PC-9 (cell line): ENCODE measurements at regions not wholly inside any gene's neighbourhood (a gene's known extent, or its start where the extent isn't known, plus 50 kb on each side); places are given as distances from the start of the nearest gene placed in this dataset.

ENCODE experiments used
- BruUV-seq: library from RNA; stranded (reverse); fragments of 400-500 nt; replicated peaks from 2 replicates; lab custom pipeline; 2021; lab: Mats Ljungman, UMichigan
- CTCF ChIA-PET: fragments of 300-600 bp; sonication (Branson Sonifier 250); formaldehyde crosslinking; loops from one replicate; lab custom pipeline; 2022; ENCODE audit warnings: antibody characterized with exemption; lab: Charles Lee
- POLR2A ChIA-PET: fragments of 300-600 bp; sonication (Branson Sonifier 250); formaldehyde crosslinking; loops from one replicate; lab custom pipeline; 2022; ENCODE audit warnings: antibody characterized with exemption; ENCODE audit not compliant: unreplicated experiment; lab: Charles Lee
- DNase-seq, 2 experiments: peaks; one replicate each; pipeline versions ENCODE4 v3.0.0 to v3.0.0-alpha.2; 2015 to 2022; ENCODE audit warnings: mixed read lengths in 1 of 2
- H2AFZ ChIP-seq: fragments of 200-600 bp; sonication (generic); 2 replicates; pipeline ENCODE4 v1.8.1; 2017; ENCODE audit warnings: antibody characterized with exemption
- H3F3A ChIP-seq: fragments of 200-600 bp; sonication (generic); 2 replicates; pipeline ENCODE4 v1.8.1; 2017; ENCODE audit warnings: antibody characterized with exemption, mild to moderate bottlenecking, low read depth; ENCODE audit not compliant: insufficient read depth
- H3K27ac ChIP-seq: fragments of 200-600 bp; sonication (generic); 2 replicates; pipeline ENCODE4 v1.6.1; 2016; ENCODE audit warnings: mixed run types
- H3K27me3 ChIP-seq: fragments of 200-600 bp; sonication (generic); 2 replicates; pipeline ENCODE4 v1.6.1; 2016; ENCODE audit warnings: low read depth, mixed run types; ENCODE audit not compliant: insufficient read depth
- H3K36me3 ChIP-seq: fragments of 200-600 bp; sonication (generic); 2 replicates; pipeline ENCODE4 v1.6.1; 2016; ENCODE audit warnings: low read depth, mixed run types
- H3K4me1 ChIP-seq: fragments of 200-600 bp; sonication (generic); replicated peaks from 2 replicates; pipeline ENCODE4 v1.6.1; 2016; ENCODE audit warnings: mixed run types; ENCODE audit not compliant: insufficient read depth
- H3K4me2 ChIP-seq: fragments of 200-600 bp; sonication (generic); 2 replicates; pipeline ENCODE4 v1.6.1; 2017; ENCODE audit warnings: mixed run types
- H3K4me3 ChIP-seq: fragments of 200-600 bp; sonication (generic); 2 replicates; pipeline ENCODE4 v1.6.1; 2016; ENCODE audit warnings: mixed run types
- H3K79me2 ChIP-seq: fragments of 200-600 bp; sonication (generic); 2 replicates; pipeline ENCODE4 v1.6.1; 2017; ENCODE audit warnings: low read depth, mixed run types
- H3K9me2 ChIP-seq: fragments of 200-600 bp; sonication (generic); 2 replicates; pipeline ENCODE4 v1.8.1; 2017; ENCODE audit warnings: mild to moderate bottlenecking; ENCODE audit not compliant: insufficient read depth
- H3K9me3 ChIP-seq: fragments of 200-600 bp; sonication (generic); 2 replicates; pipeline ENCODE4 v1.8.1; 2016; ENCODE audit warnings: low read depth; ENCODE audit not compliant: insufficient read depth
- H4K20me1 ChIP-seq: fragments of 200-600 bp; sonication (generic); 2 replicates; pipeline ENCODE4 v1.8.1; 2017; ENCODE audit not compliant: insufficient read depth
- EZH2 ChIP-seq: fragments of 200-600 bp; sonication (generic); IDR thresholded peaks from 2 replicates; pipeline ENCODE4 v1.8.0; 2017; ENCODE audit warnings: antibody characterized with exemption, low read depth
- intact Hi-C: fragments of 100-400 bp; cut with micrococcal nuclease; formaldehyde crosslinking; loops from one replicate; pipeline ENCODE4 v1.10.0; 2022; ENCODE audit not compliant: unreplicated experiment
- TF ChIP-seq, protein P1 (sequence below): fragments of 200-600 bp; sonication (generic); conservative IDR thresholded peaks from 2 replicates; pipeline ENCODE4 v1.6.1; 2017; ENCODE audit warnings: mixed run types, antibody characterized with exemption, mild to moderate bottlenecking, moderate library complexity

DNA sequence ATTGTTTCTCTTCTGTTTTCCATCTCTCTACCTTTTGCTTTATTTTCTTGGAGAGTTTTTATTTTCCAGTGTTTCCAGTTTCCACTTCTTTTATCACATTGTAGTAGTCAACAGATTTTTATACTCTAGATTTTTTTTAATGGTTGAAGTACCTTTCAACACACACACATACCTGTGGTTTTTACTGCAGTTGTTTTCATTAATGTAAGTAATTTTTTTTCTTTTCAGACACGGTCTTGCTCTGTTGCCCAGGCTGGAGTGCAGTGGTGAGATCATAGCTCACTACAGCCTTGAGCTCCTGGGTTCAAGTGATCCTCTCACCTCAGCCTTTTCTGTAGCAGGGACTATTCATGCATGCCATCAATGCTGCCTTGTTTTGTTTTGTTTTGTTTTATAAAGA lies 472.5 kb upstream of the SGO1 start:
- no peaks in the 10 kb centered on the region for H3K9me3 ChIP-seq
- TF ChIP-seq EZH2, result no peak
- H3K79me2 ChIP-seq, result no peaks in the 10 kb centered on the region
- H3K27ac ChIP-seq, result no peak overlapping the region
- no peaks in the 10 kb centered on the region for H3F3A ChIP-seq
- no peaks in the 10 kb centered on the region for H3K4me1 ChIP-seq
- no peaks in the 10 kb centered on the region for H4K20me1 ChIP-seq
- H3K36me3 ChIP-seq, result no peaks in the 10 kb centered on the region
- no peak overlapping the region for H3K4me2 ChIP-seq
- DNase-seq, result no peak
- no peak overlapping the region for H3K4me3 ChIP-seq
- H2AFZ ChIP-seq, result no peak overlapping the region
- no TSS peak for BruUV-seq
- ChIA-PET CTCF (no interaction called here), POLR2A (interaction anchor here (0.6 kb wide), 1 partner anchor 248 kb away, joined by 8 read pairs; no protein-coding TSS in a partner anchor)
- H3K27me3 ChIP-seq, result no peaks in the 10 kb centered on the region
- intact Hi-C loops, result no loop called here
- no peaks in the 10 kb centered on the region for H3K9me2 ChIP-seq

DNA sequence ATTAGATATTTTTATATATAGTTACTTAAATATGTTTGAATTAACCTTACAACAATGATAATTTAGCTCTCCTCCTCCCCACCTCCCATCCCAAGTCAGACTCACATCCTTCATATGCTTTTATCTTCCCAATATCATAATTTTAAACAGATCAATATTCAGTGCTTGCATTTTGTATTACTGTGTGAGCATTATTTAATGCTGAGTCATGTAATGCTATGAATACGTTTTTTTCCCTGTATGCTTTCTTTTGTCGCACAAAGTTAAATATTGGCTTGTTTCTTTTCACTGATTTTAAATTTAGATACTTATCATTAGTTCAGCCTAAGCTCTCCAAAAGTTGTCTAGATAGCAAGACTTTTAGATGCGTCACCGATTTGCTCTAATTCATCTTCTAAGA lies 471.6 kb upstream of the SGO1 start:
- TF ChIP-seq, protein P1, sequence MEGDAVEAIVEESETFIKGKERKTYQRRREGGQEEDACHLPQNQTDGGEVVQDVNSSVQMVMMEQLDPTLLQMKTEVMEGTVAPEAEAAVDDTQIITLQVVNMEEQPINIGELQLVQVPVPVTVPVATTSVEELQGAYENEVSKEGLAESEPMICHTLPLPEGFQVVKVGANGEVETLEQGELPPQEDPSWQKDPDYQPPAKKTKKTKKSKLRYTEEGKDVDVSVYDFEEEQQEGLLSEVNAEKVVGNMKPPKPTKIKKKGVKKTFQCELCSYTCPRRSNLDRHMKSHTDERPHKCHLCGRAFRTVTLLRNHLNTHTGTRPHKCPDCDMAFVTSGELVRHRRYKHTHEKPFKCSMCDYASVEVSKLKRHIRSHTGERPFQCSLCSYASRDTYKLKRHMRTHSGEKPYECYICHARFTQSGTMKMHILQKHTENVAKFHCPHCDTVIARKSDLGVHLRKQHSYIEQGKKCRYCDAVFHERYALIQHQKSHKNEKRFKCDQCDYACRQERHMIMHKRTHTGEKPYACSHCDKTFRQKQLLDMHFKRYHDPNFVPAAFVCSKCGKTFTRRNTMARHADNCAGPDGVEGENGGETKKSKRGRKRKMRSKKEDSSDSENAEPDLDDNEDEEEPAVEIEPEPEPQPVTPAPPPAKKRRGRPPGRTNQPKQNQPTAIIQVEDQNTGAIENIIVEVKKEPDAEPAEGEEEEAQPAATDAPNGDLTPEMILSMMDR, result no peak
- no peak for TF ChIP-seq EZH2
- no peak overlapping the region for H3K4me3 ChIP-seq
- ChIA-PET POLR2A (interaction anchor here (0.6 kb wide), 1 partner anchor 1309 kb away, joined by 4 read pairs; no protein-coding TSS in a partner anchor), CTCF (no interaction called here)
- no TSS peak for BruUV-seq
- H3K79me2 ChIP-seq, result no peaks in the 10 kb centered on the region
- no peaks in the 10 kb centered on the region for H3K4me1 ChIP-seq
- H3F3A ChIP-seq, result no peaks in the 10 kb centered on the region
- H3K9me2 ChIP-seq, result no peaks in the 10 kb centered on the region
- H4K20me1 ChIP-seq, result no peaks in the 10 kb centered on the region
- no peaks in the 10 kb centered on the region for H3K27me3 ChIP-seq
- H3K27ac ChIP-seq, result no peak overlapping the region
- no peaks in the 10 kb centered on the region for H3K36me3 ChIP-seq
- no peak overlapping the region for H2AFZ ChIP-seq
- intact Hi-C loops, result no loop called here
- H3K4me2 ChIP-seq, result no peak overlapping the region
- H3K9me3 ChIP-seq, result no peaks in the 10 kb centered on the region
- no peak for DNase-seq

DNA sequence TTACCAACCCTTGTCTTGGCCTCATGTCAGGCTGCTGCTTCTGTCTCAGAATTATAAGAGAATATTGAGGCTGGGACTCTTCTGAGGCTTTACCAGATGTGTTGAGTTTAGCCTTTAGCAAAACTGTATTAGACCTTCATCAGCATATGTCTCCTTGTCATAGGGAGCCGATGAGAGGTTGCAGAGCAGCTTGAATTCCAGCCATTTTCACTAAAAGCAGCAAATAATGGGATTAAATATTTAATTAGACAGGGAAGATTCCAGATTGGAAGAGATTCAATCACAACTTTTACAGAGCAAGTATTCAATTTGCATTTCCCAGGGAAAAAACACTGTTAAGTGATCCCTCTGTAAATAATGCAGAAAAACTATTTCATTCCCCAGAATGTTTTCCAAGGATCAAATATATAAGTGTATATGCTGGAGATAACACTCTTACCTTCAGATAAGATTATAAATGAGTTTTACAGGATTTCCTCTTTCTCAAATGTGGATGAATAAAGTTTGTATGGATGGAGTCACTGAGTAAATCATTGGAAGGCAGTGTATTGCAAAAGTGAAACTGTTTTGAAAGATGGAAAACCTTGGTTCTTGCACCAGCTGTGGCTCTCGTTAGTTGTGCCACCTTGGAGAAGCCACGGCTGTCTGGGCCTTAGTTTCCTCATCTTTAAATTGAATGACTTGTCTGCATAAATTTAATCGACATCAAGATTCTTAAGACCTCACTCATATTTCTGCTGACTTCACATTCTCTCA lies 466.4 kb upstream of the SGO1 start:
- Histone ChIP-seq H3K4me3 (no peak overlapping the region), H3K4me1 (no peaks in the 10 kb centered on the region), H3K79me2 (no peaks in the 10 kb centered on the region), H3K4me2 (no peak overlapping the region), H3K27ac (no peak overlapping the region), H3K27me3 (no peaks in the 10 kb centered on the region), H4K20me1 (no peaks in the 10 kb centered on the region), H3F3A (no peaks in the 10 kb centered on the region), H3K9me2 (no peaks in the 10 kb centered on the region; the same call in 1 of the 2 replicates), H3K9me3 (no peaks in the 10 kb centered on the region), H2AFZ (no peak overlapping the region), H3K36me3 (no peaks in the 10 kb centered on the region)
- no peak for TF ChIP-seq EZH2
- TF ChIP-seq, protein P1, result no peak
- CTCF ChIA-PET, result no interaction called here
- DNase-seq, result no peak
- intact Hi-C loops, result no loop called here
- no TSS peak for BruUV-seq
- POLR2A ChIA-PET, result no interaction called here
